ENCODE measurements at regions not wholly inside any gene's neighbourhood (a gene's known extent, or its start where the extent isn't known, plus 50 kb on each side); places are given as distances from the start of the nearest gene placed in this dataset.
"Not testable (repeated sequence)": the region's sequence is repeated elsewhere in the genome, so short reads cannot be mapped to it uniquely, and the experiment has no call there.

GRCh38 chr6:20341564-20341963 lies 60.1 kb upstream of the E2F3 start:
- DNase-seq (ENCODE audit: low read depth), result no peak

GRCh38 chr6:20346948-20347347 lies 54.7 kb upstream of the E2F3 start:
- not testable (repeated sequence) for DNase-seq (ENCODE audit: low read depth)

- DNase-seq (ENCODE audit: low read depth), result no peak
Observed at GRCh38 chr6:20348041-20348440, 53.6 kb upstream of the E2F3 start.

GRCh38 chr6:20349225-20349624 lies 52.5 kb upstream of the E2F3 start:
- DNase-seq (ENCODE audit: low read depth), result no peak

GRCh38 chr6:20350215-20350614 lies 51.5 kb upstream of the E2F3 start:
- no peak for DNase-seq (ENCODE audit: low read depth)

GRCh38 chr6:20351534-20351933 lies 50.1 kb upstream of the E2F3 start:
- DNase-seq (ENCODE audit: low read depth), result no peak
